SK-N-SH treated with all-trans-retinoic acid at 6 μM for 48 hours (cell line): ENCODE measurements at regions not wholly inside any gene's neighbourhood (a gene's known extent, or its start where the extent isn't known, plus 50 kb on each side); places are given as distances from the start of the nearest gene placed in this dataset.

Source experiments
- ATAC-seq: fragments of 200-7000 bp; cut with Tn5 transposase; 3 replicates; pipeline ENCODE4 v1.9.1; 2020; ENCODE audit warnings: mild to moderate bottlenecking, moderate library complexity
- ARNTL ChIP-seq: fragments of 450-650 bp; formaldehyde crosslinking; IDR thresholded peaks from 2 replicates; pipeline ENCODE4 v1.5.0; 2020; ENCODE audit warnings: low read depth, mild to moderate bottlenecking, moderate library complexity, borderline replicate concordance
- BACH2 ChIP-seq: fragments of 250-450 bp; sonication (Bioruptor Pico); IDR thresholded peaks from 2 replicates; pipeline ENCODE4 v1.9.0; 2021; ENCODE audit warnings: mild to moderate bottlenecking, borderline replicate concordance
- CREB5 ChIP-seq: fragments of 250-450 bp; sonication (Bioruptor Pico); IDR thresholded peaks from 2 replicates; pipeline ENCODE4 v1.5.1; 2020; ENCODE audit warnings: low read depth, mild to moderate bottlenecking, moderate library complexity
- CSRNP3 ChIP-seq: fragments of 250-450 bp; sonication (Bioruptor Pico); IDR thresholded peaks from 2 replicates; pipeline ENCODE4 v1.5.1; 2021; ENCODE audit warnings: mild to moderate bottlenecking, moderate library complexity
- ESRRG ChIP-seq: fragments of 250-450 bp; sonication (Bioruptor Pico); IDR thresholded peaks from 2 replicates; pipeline ENCODE4 v1.6.1; 2021; ENCODE audit warnings: mild to moderate bottlenecking
- GLIS3 ChIP-seq: fragments of 250-450 bp; sonication (Bioruptor Pico); IDR thresholded peaks from 2 replicates; pipeline ENCODE4 v1.5.0; 2020; ENCODE audit warnings: mild to moderate bottlenecking, moderate library complexity
- ISL1 ChIP-seq: fragments of 250-450 bp; sonication (Bioruptor Pico); IDR thresholded peaks from 2 replicates; pipeline ENCODE4 v2.1.2; 2022; ENCODE audit warnings: mild to moderate bottlenecking, moderate library complexity
- PATZ1 ChIP-seq: fragments of 250-450 bp; sonication (Bioruptor Pico); IDR thresholded peaks from 2 replicates; pipeline ENCODE4 v1.8.0; 2020; ENCODE audit warnings: mild to moderate bottlenecking, moderate library complexity, borderline replicate concordance
- POU6F1 ChIP-seq: fragments of 250-450 bp; sonication (Bioruptor Pico); IDR thresholded peaks from 2 replicates; pipeline ENCODE4 v1.8.0; 2021; ENCODE audit warnings: low read depth, mild to moderate bottlenecking, moderate library complexity, borderline replicate concordance
- PPARA ChIP-seq: fragments of 250-450 bp; sonication (Bioruptor Pico); IDR thresholded peaks from 2 replicates; pipeline ENCODE4 v1.5.0; 2020; ENCODE audit warnings: mild to moderate bottlenecking, borderline replicate concordance
- RARB ChIP-seq: fragments of 250-450 bp; sonication (Bioruptor Pico); IDR thresholded peaks from 2 replicates; pipeline ENCODE4 v1.8.0; 2021; ENCODE audit warnings: mild to moderate bottlenecking, moderate library complexity
- SNAI2 ChIP-seq: fragments of 250-450 bp; sonication (Bioruptor Pico); IDR thresholded peaks from 2 replicates; pipeline ENCODE4 v1.5.0; 2020; ENCODE audit warnings: mild to moderate bottlenecking, moderate library complexity
- TCF4 ChIP-seq: fragments of 250-450 bp; sonication (Bioruptor Pico); IDR thresholded peaks from 2 replicates; pipeline ENCODE4 v1.8.0; 2021; ENCODE audit warnings: mild to moderate bottlenecking, moderate library complexity, borderline replicate concordance
- TOX ChIP-seq: fragments of 250-450 bp; sonication (Bioruptor Pico); IDR thresholded peaks from 2 replicates; pipeline ENCODE4 v1.8.0; 2021; ENCODE audit warnings: mild to moderate bottlenecking, moderate library complexity, borderline replicate concordance
- TSHZ2 ChIP-seq: fragments of 250-450 bp; sonication (Bioruptor Pico); IDR thresholded peaks from 2 replicates; pipeline ENCODE4 v1.5.0; 2020; ENCODE audit warnings: mild to moderate bottlenecking, moderate library complexity
- ZC3H10 ChIP-seq: fragments of 250-450 bp; sonication (Bioruptor Pico); IDR thresholded peaks from 2 replicates; pipeline ENCODE4 v1.5.1; 2021; ENCODE audit warnings: mild to moderate bottlenecking, moderate library complexity
- ZFP3 ChIP-seq: fragments of 250-450 bp; sonication (Bioruptor Pico); IDR thresholded peaks from 2 replicates; pipeline ENCODE4 v1.5.0; 2020; ENCODE audit warnings: mild to moderate bottlenecking, moderate library complexity
- ZFP30 ChIP-seq: fragments of 450-650 bp; formaldehyde crosslinking; IDR thresholded peaks from 2 replicates; pipeline ENCODE4 v1.5.0; 2022; ENCODE audit warnings: mild to moderate bottlenecking, moderate library complexity
- ZNF565 ChIP-seq: fragments of 450-650 bp; formaldehyde crosslinking; conservative IDR thresholded peaks from 2 replicates; pipeline ENCODE4 v1.5.0; 2020; ENCODE audit warnings: low read depth, mild to moderate bottlenecking, moderate library complexity
- ZNF70 ChIP-seq: fragments of 450-650 bp; formaldehyde crosslinking; IDR thresholded peaks from 2 replicates; pipeline ENCODE4 v1.5.0; 2020; ENCODE audit warnings: mild to moderate bottlenecking, moderate library complexity
- ZNF8 ChIP-seq: fragments of 450-650 bp; formaldehyde crosslinking; IDR thresholded peaks from 2 replicates; pipeline ENCODE4 v1.5.0; 2020; ENCODE audit warnings: mild to moderate bottlenecking, moderate library complexity

- no peak for ATAC-seq
- no peak for TF ChIP-seq ARNTL (CRISPR knock-in tag)
- TF ChIP-seq ZNF70, result no peak
- TF ChIP-seq ISL1, result no peak
- no peak for TF ChIP-seq PPARA (CRISPR knock-in tag)
- no peak for TF ChIP-seq POU6F1 (CRISPR knock-in tag)
- TF ChIP-seq PATZ1 (CRISPR knock-in tag), result no peak
- no peak for TF ChIP-seq BACH2 (CRISPR knock-in tag)
Observed at GRCh38 chr19:28553764-28554163, 659.2 kb downstream of the UQCRFS1 start.

- no peak for TF ChIP-seq RARB (CRISPR knock-in tag)
- no peak for TF ChIP-seq ZFP3 (CRISPR knock-in tag)
- TF ChIP-seq CREB5 (CRISPR knock-in tag), result no peak
- no peak for TF ChIP-seq CSRNP3
- TF ChIP-seq ZNF8, result no peak
- ATAC-seq, result no peak
Observed at GRCh38 chr19:28553005-28553404, 659.9 kb downstream of the UQCRFS1 start.

GRCh38 chr19:28549680-28550277 is 663.2 kb downstream of the UQCRFS1 start:
- ATAC-seq, result no peak
- TF ChIP-seq BACH2 (CRISPR knock-in tag) (no peak), ESRRG (CRISPR knock-in tag) (no peak), CREB5 (CRISPR knock-in tag) (no peak), ISL1 (no peak), ZNF8 (no peak), ZNF70 (no peak), POU6F1 (CRISPR knock-in tag) (no peak), TOX (CRISPR knock-in tag) (no peak), ZNF565 (no peak), ZFP30 (CRISPR knock-in tag) (no peak), ZFP3 (CRISPR knock-in tag) (no peak), PPARA (CRISPR knock-in tag) (no peak), ZC3H10 (CRISPR knock-in tag) (no peak), GLIS3 (no peak), TCF4 (CRISPR knock-in tag) (no peak), ARNTL (CRISPR knock-in tag) (no peak), TSHZ2 (CRISPR knock-in tag) (no peak), RARB (CRISPR knock-in tag) (no peak), SNAI2 (CRISPR knock-in tag) (no peak), PATZ1 (CRISPR knock-in tag) (no peak)
- TF ChIP-seq, all 23 proteins: peak for 0
